GM18870 (cell line): ENCODE measurements at regions not wholly inside any gene's neighbourhood (a gene's known extent, or its start where the extent isn't known, plus 50 kb on each side); places are given as distances from the start of the nearest gene placed in this dataset.
"Not testable (repeated sequence)": the region's sequence is repeated elsewhere in the genome, so short reads cannot be mapped to it uniquely, and the experiment has no call there.

ENCODE experiments used
- ATAC-seq: cut with Tn5 transposase; IDR thresholded peaks from one replicate; pipeline ENCODE4 v1.9.1; 2021; ENCODE audit warnings: moderate library complexity; ENCODE audit not compliant: unreplicated experiment

DNA sequence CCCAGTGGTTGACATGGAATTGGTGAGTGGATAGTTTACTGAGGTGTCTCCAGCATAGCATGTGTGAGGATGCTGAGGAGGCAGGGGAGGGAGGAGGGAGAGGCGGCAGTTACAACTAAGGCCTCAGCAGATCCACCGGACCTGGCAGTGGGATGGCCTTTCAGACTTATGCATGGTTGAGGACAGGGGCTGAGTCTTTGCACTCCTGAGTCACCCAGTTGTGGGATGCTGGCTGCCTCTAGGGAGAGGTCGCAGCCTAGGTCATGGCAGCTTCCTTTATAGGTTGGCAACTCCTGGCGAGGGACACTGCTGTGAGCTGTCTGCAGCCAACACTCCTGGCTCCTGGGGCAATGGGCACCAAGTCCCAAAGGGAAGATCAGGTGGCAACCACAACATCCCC lies 380.3 kb downstream of the PREX1 start:
- no peak for ATAC-seq

DNA sequence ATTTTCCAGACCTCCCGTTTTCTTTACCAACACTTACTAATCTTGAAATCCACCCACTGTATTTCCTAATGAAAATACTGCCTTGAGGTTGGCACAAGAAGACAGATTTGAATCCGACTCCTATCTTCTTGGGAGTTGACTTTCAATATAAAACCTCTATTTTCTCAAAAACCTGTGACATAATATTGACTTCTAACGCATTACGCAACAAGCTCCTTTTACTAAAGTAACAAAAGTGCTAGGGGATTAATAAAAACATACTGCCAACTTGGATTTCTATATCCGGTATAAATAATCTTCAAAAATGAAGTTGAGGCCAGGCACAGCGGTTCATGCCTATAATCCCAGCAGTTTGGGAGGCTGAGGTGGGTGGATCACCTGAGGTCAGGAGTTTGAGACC lies 382.0 kb downstream of the PREX1 start:
- no peak for ATAC-seq

GRCh38 chr20:48444249-48444648 lies 383.6 kb downstream of the PREX1 start:
- no peak for ATAC-seq

- no peak for ATAC-seq
These were observed 386.9 kb downstream of the PREX1 start for GRCh38 chr20:48440916-48441315.

- ATAC-seq = not testable (repeated sequence)
These were observed 387.5 kb downstream of the PREX1 start for GRCh38 chr20:48440261-48440660.

DNA sequence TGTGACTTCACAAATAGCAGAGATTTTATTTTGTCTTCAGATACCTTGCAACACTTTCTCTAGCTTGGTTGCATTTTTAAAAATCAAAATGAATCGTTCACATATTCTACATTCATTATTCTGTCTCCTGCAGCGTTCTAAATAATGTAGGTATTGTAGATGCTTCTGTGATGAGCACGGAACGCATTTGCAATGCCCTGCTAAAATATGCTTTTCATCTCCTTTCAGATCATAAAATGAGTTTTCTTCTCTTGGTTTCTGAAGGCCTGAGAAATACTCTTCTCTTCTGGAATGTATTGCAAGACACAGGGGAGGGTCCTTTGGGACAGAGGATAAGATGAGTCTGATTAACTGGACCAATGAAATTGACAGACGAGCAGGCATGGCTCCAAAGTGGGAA lies 390.7 kb downstream of the PREX1 start:
- ATAC-seq = no peak

GRCh38 chr20:48436609-48437008 lies 391.2 kb downstream of the PREX1 start:
- ATAC-seq = not testable (repeated sequence)

DNA sequence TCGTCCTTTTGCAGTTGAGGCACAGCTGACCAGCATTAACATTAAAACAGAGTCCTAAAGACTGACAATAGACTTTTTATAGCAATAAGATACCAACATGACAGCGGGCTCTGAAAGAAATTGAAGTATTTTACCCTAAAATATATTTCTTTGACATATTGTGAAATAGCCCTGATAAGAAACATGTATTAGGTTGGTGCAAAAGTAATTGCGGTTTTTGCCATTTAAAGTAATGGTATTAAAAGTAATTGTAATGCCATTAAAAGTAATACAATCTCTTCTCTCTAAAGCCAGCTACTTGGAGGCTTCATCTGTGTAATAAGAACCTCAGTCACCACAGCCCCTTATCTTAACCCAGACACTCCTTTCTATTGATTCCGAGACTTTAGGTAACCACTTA lies 394.6 kb downstream of the PREX1 start:
- ATAC-seq = no peak

GRCh38 chr20:48432494-48432832 lies 395.3 kb downstream of the PREX1 start:
- no peak for ATAC-seq

DNA sequence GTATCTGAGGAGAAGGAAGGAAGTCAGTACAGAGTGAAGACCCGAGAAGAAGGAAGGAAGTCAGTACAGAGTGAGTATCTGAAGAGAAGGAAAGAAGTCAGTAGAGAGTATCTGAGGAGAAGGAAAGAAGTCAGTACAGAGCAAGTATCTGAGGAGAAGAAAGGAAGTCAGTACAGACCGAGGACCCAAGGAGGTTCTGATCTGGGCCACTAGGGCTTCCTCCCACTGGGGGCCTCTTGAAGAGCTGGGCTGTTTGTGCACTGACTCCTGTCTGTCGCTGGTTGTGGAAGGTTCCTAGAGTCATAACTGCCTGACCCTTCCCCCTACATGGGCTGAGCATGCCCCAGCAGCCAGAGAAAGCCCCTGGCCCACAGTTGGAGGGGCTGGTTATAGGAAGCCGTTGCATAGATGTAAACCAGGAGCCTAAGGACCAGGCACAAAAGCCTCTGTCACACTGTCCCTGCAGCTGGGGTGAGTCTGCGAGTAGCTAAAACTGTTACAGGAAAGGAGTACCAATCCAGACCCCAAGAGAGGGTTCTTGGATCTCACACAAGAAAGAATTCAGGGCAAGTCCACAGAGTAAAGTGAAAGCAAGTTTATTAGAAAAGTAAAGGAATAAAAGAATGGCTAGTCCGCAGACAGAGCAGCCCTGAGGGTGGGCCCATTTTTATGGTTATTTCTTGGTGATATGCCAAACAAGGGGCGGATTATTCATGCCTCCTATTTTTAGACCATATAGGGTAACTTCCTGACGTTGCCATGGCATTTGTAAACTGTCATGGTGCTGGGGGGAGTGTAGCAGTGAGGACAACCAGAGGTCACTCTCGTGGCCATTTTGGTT lies 395.9 kb downstream of the PREX1 start:
- no peak for ATAC-seq

GRCh38 chr20:48426630-48427029 lies 401.2 kb downstream of the PREX1 start:
- no peak for ATAC-seq

DNA sequence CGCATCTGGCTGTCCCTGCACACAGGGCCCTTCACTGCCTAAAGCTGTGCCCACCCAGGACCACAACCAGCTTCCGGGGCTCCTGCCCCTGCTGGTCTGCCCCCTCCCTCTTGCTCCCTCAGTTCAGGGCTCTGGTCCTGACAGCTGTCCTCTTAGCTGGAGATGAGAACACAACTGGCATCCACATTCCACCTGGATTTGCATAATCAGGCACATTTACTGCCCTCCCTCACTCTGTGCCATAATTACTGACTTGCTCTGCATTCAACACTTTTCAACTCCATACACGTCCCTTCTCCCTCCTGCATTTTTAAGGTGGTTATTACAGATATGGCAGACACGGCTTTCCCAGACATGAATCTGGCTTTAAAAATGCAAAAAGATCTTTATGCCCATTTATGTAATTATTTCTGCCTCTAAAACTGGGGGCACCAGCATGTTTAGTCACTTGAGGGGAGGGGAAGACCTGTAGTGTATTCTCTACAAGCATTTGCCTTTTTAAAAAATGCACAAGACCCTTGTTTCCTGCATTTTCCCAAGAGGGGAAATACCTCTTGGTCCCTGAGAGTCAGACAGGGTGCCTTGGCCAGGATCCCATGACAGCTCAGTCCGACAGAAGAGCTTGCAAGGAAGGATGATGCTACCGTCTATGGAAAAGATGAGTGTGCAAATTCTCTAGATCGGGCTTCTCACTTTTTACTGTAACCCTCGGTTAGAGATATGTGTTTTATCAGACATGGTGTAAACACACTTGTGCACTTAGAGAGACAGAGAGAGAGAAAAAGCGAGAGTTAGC lies 401.8 kb downstream of the PREX1 start:
- ATAC-seq = no peak

- ATAC-seq = no peak
These were observed 402.5 kb downstream of the PREX1 start for GRCh38 chr20:48425321-48425720.

DNA sequence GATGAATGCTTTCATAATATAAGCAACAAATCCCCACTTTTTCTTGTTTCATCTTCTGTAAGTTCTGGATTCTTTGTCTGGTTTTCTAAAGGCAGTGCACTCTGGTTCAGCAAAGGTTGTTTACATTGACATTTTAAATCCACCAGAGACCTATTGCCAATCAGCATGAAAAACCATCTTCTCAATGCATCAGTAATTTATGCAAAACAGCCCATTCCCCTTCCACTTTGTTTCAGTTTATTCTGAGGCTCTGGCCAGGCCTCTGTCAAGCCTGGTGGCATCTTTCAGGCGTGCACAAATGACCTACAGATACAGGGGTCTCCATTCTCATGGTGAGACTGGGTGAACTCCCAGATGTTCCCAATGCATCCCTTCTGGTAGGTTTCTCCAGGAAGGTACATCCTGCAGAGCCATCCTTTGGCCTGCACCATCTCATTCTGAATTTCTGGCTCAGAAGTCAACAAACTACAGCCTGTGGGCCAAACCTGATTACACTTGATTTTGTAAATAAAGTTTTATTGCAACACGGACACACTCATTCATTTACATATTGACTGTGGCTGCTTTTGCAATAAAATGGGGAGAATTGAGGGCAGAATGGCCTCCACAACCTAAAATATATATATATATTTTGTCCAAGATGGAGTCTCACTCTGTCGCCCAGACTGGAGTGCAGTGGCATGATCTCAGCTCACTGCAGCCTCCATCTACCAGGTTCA lies 405.4 kb downstream of the PREX1 start:
- ATAC-seq = no peak

DNA sequence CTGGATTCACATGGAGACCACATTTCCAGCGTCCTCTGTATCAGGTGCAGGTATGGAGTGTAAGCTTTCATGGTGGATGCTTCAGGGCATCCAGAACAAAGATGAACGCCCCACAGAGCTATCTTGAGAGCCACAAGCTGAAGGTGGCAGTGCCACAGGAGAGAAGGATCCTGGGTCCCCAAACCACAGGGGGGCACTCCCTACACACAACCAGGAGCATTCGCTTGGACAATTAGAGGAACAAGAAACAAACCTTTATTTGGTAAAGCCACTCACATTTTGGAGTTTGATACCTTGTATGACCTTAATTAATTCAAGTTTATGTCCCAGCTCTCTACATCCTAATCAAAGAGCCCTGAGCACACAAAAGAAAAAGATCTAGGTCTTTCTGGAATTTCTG lies 406.3 kb downstream of the PREX1 start:
- no peak for ATAC-seq

DNA sequence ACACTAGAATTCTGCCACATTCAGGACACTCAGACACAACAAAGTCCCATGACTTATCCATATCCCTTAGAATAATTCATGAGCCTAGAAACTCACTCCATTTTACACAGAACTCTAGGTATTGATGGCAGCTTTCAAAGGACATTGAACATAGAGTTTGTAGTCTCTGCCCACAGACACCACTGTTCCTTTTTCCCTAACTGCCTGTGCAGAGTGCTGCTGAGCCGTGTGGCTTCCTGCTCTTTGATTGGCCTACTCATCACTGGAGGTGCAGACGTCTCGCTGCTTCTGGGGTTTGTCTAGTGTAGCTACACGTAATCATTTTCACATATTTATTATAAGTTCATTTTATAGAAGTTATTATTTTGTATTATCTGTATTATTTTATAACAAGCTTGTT lies 407.6 kb downstream of the PREX1 start:
- ATAC-seq = no peak

GRCh38 chr20:48419173-48419572 lies 408.6 kb downstream of the PREX1 start:
- no peak for ATAC-seq

GRCh38 chr20:48416002-48416401 lies 411.8 kb downstream of the PREX1 start:
- ATAC-seq = no peak

- ATAC-seq = no peak
These were observed 413.0 kb downstream of the PREX1 start for GRCh38 chr20:48414786-48415185.

- ATAC-seq = no peak
These were observed 415.8 kb downstream of the PREX1 start for GRCh38 chr20:48411919-48412522.

- no peak for ATAC-seq
These were observed 416.6 kb downstream of the PREX1 start for GRCh38 chr20:48411245-48411644.
